GM18498 (cell line): ENCODE measurements at regions not wholly inside any gene's neighbourhood (a gene's known extent, or its start where the extent isn't known, plus 50 kb on each side); places are given as distances from the start of the nearest gene placed in this dataset.
A peak's percentile ranks its signal among the peaks of the same experiment; 100 is the strongest.

Experiments used
- ATAC-seq: cut with Tn5 transposase; IDR thresholded peaks from one replicate; pipeline ENCODE4 v1.9.1; 2021; ENCODE audit warnings: mild to moderate bottlenecking, moderate library complexity; ENCODE audit not compliant: unreplicated experiment

- ATAC-seq, result no peak
Observed at GRCh38 chr2:126177479-126177878, 478.5 kb upstream of the GYPC start.

- ATAC-seq, result no peak
Observed at GRCh38 chr2:126187668-126188067, 468.3 kb upstream of the GYPC start.

- ATAC-seq, result no peak
Observed at GRCh38 chr2:126189527-126189926, 466.4 kb upstream of the GYPC start.

GRCh38 chr2:126200538-126200937 is 455.4 kb upstream of the GYPC start:
- ATAC-seq, result no peak

GRCh38 chr2:126208266-126208665 is 447.7 kb upstream of the GYPC start:
- ATAC-seq, result no peak

- ATAC-seq, result no peak
Observed at GRCh38 chr2:126212735-126213134, 443.2 kb upstream of the GYPC start.

- no peak for ATAC-seq
Observed at GRCh38 chr2:126219081-126219480, 436.9 kb upstream of the GYPC start.

- no peak for ATAC-seq
Observed at GRCh38 chr2:126220331-126220730, 435.6 kb upstream of the GYPC start.

GRCh38 chr2:126221506-126221905 is 434.5 kb upstream of the GYPC start:
- no peak for ATAC-seq

- ATAC-seq, result no peak
Observed at GRCh38 chr2:126222278-126222677, 433.7 kb upstream of the GYPC start.

- no peak for ATAC-seq
Observed at GRCh38 chr2:126224776-126225175, 431.2 kb upstream of the GYPC start.

GRCh38 chr2:126227250-126227649 is 428.7 kb upstream of the GYPC start:
- no peak for ATAC-seq

GRCh38 chr2:126228531-126228930 is 427.4 kb upstream of the GYPC start:
- no peak for ATAC-seq

GRCh38 chr2:126238251-126238650 is 417.7 kb upstream of the GYPC start:
- no peak for ATAC-seq

- no peak for ATAC-seq
Observed at GRCh38 chr2:126239320-126239955, 416.5 kb upstream of the GYPC start.

GRCh38 chr2:126241001-126241400 is 415.0 kb upstream of the GYPC start:
- no peak for ATAC-seq

- no peak for ATAC-seq
Observed at GRCh38 chr2:126241411-126241810, 414.5 kb upstream of the GYPC start.

GRCh38 chr2:126244937-126245336 is 411.0 kb upstream of the GYPC start:
- peak; percentile 62 for ATAC-seq

GRCh38 chr2:126253669-126254068 is 402.3 kb upstream of the GYPC start:
- ATAC-seq, result no peak

- no peak for ATAC-seq
Observed at GRCh38 chr2:126264625-126265024, 391.3 kb upstream of the GYPC start.

GRCh38 chr2:126269911-126270310 is 386.0 kb upstream of the GYPC start:
- ATAC-seq, result no peak

- no peak for ATAC-seq
Observed at GRCh38 chr2:126270587-126270986, 385.4 kb upstream of the GYPC start.

GRCh38 chr2:126272401-126272800 is 383.6 kb upstream of the GYPC start:
- ATAC-seq, result no peak
